SH-SY5Y (cell line): ENCODE measurements at regions not wholly inside any gene's neighbourhood (a gene's known extent, or its start where the extent isn't known, plus 50 kb on each side); places are given as distances from the start of the nearest gene placed in this dataset.

Source experiments
- GATA2 ChIP-seq: IDR thresholded peaks from 2 replicates; pipeline ENCODE4 v1.6.1; 2011; ENCODE audit warnings: mild to moderate bottlenecking, low read depth, low read length
- GATA3 ChIP-seq: IDR thresholded peaks from 2 replicates; pipeline ENCODE4 v1.6.1; 2011; ENCODE audit warnings: low read depth, mild to moderate bottlenecking, low read length, moderate library complexity

GRCh38 chr2:198340846-198341245 is 536.5 kb downstream of the PLCL1 start:
- TF ChIP-seq GATA2 (no peak), GATA3 (no peak)

- TF ChIP-seq GATA2: no peak
- TF ChIP-seq GATA3: no peak
These were observed 534.7 kb downstream of the PLCL1 start for GRCh38 chr2:198339116-198339515.

GRCh38 chr2:198337368-198337767 is 533.0 kb downstream of the PLCL1 start:
- TF ChIP-seq GATA3 (no peak), GATA2 (no peak)

GRCh38 chr2:198328454-198328853 is 524.1 kb downstream of the PLCL1 start:
- TF ChIP-seq GATA3: no peak
- TF ChIP-seq GATA2: no peak

GRCh38 chr2:198327526-198327925 is 523.1 kb downstream of the PLCL1 start:
- TF ChIP-seq GATA3 (no peak), GATA2 (no peak)

GRCh38 chr2:198326431-198326830 is 522.0 kb downstream of the PLCL1 start:
- TF ChIP-seq GATA2 (no peak), GATA3 (no peak)

- TF ChIP-seq GATA2: no peak
- TF ChIP-seq GATA3: no peak
These were observed 521.0 kb downstream of the PLCL1 start for GRCh38 chr2:198325359-198325758.

- TF ChIP-seq GATA3 (no peak), GATA2 (no peak)
These were observed 519.7 kb downstream of the PLCL1 start for GRCh38 chr2:198324071-198324470.

- no peak for TF ChIP-seq GATA2
- TF ChIP-seq GATA3: no peak
These were observed 517.9 kb downstream of the PLCL1 start for GRCh38 chr2:198322275-198322674.

GRCh38 chr2:198321522-198322088 is 517.2 kb downstream of the PLCL1 start:
- TF ChIP-seq GATA3 (no peak), GATA2 (no peak)

- TF ChIP-seq GATA2: no peak
These were observed 512.5 kb downstream of the PLCL1 start for GRCh38 chr2:198316852-198317396.

- TF ChIP-seq GATA3 (no peak), GATA2 (no peak)
These were observed 511.6 kb downstream of the PLCL1 start for GRCh38 chr2:198315791-198316630.

- TF ChIP-seq GATA3: no peak
- TF ChIP-seq GATA2: no peak
These were observed 510.3 kb downstream of the PLCL1 start for GRCh38 chr2:198314559-198315153.

- TF ChIP-seq GATA2: no peak
- no peak for TF ChIP-seq GATA3
These were observed 508.4 kb downstream of the PLCL1 start for GRCh38 chr2:198312596-198313483.

GRCh38 chr2:198311020-198311419 is 506.6 kb downstream of the PLCL1 start:
- TF ChIP-seq GATA2 (no peak), GATA3 (no peak)
